Bone marrow (tissue), 2 donors: ENCODE measurements at regions not wholly inside any gene's neighbourhood (a gene's known extent, or its start where the extent isn't known, plus 50 kb on each side); places are given as distances from the start of the nearest gene placed in this dataset.

Experiments
- DNase-seq, 2 donors: peaks; one replicate each; lab custom pipeline; 2025; lab: John Stamatoyannopoulos, UW

DNA sequence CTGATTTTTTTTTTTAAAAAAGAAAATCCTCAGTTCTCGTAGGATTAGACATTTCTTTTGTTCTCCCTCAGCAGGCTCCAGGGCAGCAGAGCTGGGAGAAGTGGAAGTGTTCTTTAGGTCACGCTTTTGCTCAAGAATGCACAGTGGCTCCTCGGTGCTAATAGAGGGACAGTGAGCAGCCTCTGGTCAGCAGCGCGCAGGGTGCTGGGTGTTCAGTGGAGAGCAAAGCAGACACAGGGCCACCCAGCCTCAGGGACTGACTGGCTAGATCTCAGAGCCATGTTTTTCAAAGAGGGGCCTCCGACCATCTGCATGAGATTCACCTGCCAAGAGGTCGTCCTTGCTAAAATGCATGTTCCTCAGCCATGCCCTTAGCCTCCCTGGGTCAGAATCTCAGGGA lies 218.8 kb downstream of the HAUS1 start:
- no peak for DNase-seq

DNA sequence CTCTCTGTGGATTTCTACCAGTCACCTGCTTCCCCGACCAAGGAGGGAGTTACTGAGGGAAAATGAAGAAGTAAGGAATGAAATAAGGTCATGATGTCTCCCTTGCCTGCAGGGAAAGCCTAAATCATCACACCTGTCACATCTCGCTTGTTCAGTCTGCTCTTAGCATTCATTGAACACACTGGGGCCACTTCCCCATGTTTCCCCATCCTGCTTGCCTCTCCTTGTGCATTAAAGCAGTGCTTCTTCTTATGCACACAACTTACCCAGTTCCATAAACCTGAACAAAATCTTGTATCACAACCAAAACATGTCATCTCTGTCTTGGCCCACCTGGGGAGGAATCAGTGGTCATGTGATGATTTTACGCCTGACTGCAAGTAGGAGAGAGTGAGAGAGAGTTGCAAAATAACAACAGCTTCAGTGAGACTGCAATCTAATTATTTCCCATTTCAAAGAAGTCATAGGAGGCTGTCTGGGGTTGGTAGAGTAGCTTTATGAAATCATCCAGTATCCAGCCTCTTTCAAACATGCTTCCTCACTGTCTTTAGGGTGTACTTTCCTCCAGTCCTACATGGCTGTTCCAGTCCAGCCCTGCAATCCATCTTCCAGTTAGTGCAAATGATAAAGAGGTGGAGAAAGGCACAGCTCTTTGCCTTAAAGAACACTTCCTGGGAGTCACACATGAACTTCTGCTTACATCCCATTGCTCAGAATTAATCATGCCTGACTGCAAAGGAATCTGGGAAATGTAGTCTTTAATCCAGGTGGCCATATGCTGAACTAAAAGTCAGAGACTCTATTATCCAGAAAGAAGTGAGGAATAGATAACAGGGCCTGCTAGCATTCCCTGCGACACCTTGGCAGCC lies 220.1 kb downstream of the HAUS1 start:
- no peak for DNase-seq

DNA sequence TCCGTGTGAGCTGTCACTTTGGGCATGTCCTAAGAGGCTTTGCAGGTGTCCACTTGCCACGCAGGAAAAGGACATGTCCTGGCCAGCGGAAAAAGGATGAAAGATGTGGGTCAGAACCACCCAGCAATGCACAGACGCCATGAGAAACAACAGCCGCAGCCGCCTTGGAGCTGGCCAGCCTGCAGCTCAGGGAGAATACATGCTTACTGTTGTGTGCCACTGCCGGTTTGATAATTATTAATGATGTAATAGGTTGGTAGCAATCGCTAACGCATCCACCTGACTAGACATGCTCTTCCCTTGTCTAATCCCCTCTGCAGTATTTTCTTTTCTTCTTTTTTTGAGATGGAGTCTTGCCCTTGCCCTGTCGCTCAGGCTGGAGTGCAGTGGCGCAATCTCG lies 221.7 kb downstream of the HAUS1 start:
- no peak for DNase-seq

DNA sequence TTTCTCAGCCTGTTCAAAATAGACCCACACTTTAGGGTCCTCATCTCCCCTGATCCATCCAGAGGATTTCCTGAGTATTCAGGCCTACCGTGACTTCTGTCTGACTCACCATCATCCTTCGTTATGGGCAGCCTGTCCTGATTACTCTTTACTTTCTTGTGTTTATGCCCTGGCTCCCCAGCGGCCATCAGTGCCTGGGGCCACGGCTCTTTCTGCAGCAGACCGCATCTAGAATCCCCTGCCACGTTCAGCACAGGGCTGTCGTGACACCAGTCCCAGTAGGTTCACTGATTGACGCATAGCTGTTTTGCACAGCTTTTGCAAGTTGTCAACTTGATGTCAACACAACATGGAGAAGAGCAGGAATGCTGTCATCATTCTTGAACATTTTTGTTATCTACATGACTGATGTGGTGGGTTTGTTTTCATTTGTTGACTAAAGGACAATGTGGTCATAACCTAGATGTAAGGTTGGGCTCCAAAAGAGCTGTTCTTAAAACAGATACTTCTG lies 225.6 kb downstream of the HAUS1 start:
- DNase-seq, result no peak

DNA sequence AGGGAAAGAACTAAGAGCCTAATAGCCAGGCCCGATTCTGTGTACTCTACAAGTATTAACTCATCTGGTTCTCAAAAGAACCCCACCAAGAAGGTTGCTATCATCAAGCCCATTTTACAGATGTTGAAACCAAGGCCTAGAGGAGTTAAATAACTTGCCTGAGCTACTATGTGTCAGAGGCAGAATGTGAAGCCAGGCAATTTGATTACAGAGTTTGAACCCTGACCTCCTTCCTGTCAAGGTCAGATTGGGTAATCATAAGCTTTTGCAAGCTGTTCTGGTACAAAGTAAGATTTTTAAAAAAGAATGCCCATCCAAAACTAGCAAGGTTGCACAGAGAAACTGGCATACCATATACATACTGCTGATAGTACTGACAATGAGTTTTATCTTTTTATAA lies 227.1 kb downstream of the HAUS1 start:
- DNase-seq, result no peak

DNA sequence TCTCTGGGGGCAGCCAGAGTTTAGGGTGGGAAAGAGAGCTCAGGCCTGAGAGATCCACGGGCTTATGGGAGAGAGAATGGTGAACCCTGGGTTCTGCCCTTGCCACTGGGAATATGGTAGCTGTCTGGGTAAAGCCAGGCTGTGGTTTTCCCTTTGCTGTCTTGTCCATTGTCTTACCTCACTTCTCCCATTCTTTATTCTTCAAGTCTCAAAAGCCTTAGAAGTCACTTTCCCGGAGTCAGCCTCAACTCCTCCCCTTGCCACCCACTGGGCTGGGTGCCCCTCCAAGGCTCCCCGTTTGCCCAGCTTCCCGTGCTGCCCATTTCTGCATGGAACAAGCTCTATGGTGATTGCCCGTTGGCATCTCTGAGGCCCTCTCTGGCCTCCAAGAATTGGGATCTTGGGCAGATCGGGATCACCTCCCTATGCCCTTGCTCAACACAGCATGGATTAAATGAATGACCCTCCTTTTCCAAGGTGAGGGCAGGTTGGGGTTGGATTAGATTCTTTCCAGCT lies 228.2 kb downstream of the HAUS1 start:
- DNase-seq, result no peak

DNA sequence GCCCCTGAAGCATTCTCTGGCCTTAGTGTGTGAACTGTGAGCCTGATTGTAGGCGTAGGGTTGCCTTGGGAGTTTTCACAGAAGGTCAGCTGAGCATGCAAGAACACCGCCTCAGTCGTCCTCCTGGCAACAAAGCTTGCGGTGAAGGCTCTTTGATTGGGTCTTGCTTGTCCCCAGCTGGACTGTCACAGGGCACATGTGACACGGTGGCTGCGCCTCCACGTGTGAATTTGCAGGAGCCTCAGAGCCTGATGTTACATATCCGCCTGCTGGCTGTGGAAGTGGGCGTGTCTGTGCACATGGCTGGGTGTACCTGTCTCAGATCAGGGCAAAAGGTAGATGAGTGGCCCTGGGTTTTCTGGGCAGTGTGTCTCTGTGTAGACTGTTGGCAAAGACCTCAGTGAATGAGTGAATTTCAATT lies 228.7 kb downstream of the HAUS1 start:
- no peak for DNase-seq

DNA sequence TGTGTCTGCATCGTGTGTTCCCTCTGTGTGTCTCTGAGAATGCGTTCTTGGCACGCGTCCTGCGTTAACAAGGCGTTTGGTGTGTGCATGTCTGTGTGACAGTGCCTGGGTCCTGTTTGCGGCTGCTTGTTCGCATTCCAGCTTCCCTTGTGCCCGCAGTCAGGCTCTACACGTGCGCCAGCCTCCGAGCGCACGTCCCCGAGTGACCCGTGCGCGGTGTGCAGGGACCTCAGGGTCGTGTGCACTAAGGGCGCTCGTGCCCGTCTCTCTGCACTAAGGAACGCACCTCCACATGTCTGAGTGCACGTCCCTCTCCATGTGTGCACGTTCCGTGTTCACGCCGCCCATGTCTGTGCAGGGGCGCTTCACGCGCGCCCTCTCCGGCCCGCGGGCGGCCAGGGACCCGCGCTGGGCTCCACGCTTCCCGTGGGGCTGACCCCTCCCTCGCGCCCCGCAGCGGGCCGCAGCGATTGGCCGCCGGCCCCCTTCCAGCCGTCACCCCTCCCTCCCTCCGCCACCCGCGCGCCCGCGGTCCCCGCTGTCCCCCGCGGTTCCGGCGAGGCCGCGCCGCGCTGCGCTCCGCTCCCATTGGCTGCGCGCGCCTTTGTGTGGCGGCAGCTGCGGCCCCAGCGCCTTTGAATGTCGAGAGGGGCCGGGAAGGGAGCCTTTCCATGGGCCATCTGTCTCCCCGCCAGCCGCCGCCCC lies 229.4 kb downstream of the HAUS1 start:
- DNase-seq, result no peak

DNA sequence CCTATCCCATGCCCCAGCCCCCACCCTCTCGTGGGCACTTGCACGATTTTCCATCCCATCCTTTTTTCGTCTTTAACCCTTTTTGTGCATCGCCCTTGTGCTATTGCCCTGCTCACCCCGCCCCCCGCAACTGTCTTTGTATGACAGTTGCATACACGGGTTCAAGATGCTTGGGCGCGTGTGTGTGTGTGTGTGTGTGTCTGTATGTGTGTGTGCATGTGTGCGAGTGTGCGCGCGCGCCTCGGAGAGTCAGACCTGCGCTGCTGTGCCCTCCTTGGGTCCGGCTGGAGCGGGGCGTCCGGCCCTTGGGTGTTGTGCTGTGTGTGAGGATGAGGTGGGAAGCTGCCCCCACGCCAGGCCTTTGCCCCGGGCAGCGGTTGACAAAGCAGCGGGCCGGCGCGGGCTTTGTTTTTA lies 230.7 kb downstream of the HAUS1 start:
- no peak for DNase-seq

DNA sequence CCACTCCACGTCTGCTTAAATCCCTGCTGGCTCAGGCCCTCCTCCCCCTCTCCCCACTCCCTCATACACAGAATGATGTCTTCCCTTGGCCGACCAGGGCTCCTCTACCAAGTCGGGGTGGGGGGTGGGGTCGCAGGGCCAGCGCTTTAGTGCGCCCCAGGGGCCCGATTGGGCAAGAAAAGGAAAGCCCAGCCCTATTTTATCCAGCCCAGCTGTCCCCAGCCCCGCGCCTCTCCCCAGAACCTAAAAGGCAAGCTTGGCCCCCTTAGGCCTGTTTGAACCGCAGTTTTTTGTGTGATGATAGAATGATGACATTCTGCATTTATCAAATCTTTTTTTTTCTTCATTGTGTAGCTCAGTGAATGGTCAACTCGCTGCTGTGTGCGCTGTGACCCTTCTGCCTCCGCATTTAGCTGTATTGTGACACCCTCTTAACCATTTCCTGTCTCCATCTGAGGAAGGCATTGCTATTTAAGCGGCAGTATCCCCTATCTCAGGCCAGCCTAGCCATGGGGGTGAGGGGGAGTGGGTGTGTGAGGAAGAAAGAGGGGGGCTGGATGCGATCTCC lies 231.4 kb downstream of the HAUS1 start:
- no peak for DNase-seq

DNA sequence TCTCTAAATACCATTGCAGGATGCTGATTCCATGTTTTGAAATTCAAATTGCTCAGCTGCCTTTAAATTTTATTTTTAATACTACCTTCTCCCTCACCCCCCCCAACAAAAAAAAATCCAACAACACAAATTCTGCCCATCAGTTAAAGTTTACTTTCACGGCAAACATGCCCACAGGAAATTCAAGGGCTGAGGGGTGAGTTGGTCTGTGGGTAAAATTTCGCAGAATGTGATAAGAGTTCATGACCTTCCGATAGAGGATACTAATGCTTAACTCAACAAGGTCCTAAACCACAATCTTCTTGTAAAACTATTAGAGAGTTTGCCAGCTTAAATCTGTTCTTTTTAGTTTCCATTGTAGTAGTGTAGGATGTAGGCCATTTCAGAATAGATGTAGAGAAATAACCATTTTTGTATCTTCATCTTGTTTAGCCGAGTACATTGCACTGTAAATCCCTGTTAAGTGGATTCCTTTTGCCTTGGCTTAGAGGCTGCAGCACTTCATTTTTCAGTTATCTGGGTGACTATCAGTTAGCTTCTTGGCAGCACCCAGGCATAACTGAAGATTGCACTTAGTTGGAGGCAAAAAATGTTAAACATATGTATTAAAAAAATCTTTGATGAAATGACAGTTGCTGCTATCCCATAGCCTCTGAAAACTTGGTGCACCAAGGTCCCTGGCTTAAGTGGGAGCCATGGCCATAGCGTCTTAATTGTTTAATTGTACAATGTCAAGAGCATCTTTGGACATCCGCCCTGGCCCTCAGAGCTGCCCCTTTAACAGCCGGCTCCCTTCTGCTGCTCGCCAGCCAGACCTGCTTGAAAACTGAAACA lies 232.3 kb downstream of the HAUS1 start:
- DNase-seq, result no peak

DNA sequence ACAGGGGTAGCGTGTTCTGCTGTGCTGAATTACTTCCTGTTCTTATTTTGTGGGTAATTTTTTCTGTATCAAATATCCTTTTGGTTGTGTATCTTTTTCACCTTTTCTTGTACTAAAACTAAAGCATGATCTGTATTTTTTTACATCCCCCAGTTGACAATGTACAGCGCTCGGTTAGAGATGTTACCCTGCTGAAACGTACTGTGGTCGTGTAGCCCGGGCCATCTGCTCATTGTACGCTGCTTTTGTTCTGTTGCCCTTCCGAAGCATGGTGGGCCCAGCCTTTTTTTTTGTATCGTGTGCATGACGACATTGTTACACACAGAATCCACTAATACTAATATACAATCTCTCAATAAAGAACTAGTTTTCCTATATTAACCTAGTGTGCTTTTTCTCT lies 233.1 kb downstream of the HAUS1 start:
- DNase-seq, result no peak

DNA sequence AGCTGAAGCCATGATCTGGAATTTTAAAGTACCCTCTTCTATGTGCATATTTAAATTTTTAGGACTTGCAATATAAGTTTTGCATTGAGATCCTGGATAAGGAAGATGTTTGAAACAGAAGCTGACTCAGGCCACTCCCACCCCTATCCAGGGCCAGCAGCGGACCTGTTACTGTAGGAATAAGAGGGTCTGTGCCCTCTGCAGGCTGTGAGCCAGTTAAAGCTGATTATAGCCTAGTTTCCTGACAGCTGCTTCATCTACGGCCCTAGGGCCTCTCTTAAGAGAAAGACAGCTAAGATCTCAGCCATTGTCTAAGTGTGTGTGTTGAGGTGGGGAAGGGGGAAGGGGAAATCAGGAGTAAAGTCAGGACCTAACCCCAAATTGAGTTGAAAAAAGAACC lies 234.0 kb downstream of the HAUS1 start:
- DNase-seq, result peak in 1 of 2 donors; percentile 6

DNA sequence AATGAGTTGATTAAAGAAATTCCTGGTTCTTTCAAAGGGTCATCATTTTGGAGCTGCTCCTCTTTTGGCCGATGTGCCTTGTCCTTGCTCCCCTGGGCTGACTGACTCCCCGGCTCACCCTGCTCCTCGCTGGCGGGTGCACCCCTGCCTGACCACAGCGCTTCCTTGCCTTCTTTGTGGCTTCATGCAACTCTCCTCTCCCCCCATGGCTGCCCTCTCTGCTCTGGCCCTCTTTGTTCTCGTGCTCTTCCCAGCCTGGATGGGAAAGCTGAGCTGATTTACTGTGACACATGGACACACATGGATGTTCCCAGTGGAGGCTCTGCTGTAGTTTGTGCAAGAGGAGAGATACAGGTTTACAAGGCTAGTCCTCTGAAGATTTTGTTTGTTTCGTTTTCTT lies 234.6 kb downstream of the HAUS1 start:
- DNase-seq, result no peak

DNA sequence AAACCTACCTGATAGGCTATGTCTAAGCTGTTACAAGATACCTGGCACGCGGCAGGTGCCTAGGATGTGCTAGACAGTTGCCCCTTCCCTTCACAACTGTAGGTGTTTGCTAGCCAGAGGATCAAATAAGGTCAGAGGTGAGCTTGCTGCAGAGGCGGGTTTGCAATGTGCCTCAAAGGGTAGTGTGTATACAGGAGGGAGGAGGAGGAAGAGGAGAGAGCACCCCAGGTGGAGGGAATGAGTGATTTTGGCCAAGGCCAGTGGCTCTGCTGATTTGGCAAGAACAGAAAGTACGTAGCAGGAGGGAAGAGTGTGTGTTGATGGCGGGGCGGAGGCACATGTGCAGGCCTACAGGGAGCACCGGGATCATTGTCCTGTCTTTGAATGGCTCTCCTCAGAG lies 236.5 kb downstream of the HAUS1 start:
- DNase-seq, result no peak

DNA sequence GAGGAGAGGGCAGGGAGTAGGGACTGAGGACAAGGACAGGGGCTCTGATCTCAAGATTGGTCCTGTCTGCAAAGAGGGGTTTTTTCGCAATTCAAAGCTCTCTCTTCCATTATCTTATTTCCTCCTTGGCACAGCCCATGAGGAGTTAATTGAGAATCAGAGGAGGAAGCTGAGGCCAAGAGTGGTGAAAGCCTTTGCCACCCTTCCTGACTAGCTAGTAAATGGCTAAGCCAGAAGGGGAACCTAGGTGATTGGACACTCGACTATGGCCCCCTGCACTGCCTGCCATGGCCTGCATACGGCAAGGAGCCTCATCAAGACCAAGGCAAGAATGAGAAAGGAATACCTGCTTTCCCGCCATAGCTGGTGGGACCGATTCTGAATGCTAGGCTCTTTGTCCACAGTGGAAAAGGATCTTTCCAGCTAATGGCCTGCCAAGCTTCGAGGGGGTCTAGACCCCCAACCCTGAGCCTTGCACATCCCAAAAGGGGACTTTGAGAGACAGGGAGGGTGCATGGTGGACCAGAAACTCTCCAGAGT lies 237.9 kb downstream of the HAUS1 start:
- no peak for DNase-seq

DNA sequence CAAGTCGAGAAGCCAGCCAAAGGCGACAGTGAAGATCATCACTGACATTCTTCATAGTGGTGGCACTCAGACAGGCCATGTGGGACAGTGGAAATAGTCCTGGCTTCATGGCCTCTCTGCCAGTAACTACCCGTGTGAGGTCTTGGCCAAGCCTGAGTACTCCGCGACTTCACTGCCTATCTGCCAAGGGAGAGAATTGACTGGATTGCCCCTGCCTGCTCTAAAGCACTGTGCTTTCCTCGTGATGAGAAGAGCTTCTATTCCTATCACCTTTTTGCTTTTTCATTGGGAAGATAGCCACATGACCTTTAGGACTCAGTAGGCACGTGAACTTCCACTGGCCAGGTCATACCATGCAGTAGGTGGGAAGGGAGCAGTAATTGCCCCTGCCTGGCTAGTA lies 239.3 kb downstream of the HAUS1 start:
- no peak for DNase-seq

DNA sequence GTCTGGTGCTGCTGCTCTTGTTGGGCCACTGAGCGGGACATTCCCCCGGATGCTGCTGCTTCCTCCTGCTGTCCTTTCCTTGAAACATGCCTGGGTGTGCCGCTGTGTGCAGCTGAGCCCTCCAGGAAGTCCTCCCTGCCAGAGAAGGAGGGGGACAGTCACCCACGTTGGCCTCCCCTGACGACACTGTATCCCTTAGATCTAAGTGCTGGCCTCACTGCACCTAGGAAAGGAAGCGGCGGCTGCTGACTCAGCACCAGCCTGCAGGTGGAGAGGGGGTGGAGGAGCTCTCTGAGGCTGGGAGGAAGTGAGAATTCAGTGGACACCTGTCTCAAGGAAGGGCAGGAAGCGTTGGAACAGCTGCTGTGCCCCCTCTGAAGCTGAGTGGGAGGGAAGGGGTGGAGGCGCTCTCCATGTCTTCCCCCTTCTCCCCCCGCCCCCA lies 239.8 kb downstream of the HAUS1 start:
- DNase-seq, result peak; percentile 15 to 71

DNA sequence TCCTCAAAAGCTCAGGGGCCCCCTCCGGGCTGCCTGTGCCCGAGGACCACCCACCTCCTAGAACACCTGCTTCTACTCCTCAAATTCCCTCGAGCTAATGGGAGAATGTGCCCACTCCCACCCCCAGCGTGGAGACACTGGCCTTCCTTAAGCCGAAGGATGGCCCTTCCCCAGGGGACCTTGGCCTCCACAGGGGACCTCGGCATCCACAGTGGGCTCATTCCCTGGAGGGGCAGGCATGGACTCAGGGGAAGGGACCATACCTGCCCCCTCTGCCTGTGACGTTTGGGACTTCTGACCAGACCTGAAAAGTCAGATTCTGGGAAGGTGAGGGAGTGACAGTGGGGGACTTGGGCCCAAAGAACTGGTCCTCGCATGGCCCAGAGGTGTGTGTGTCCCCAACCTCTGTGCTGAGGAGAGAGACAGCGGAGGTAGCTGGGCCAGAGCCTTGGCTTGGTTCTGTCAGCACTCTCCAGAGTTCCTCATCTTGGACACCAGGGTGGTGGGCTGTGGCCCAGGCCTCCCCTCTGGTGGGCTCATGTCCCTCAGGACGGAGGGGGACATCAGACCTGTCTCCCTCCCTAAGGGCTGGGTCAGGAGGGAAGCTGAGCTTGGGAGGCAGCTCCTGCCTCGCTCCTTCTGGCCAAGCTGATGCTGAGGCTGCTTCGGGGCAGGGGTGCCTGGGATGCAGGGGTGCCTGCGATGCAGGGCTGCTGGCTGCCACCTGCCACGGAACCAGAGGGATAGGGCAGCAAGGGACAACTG lies 240.4 kb downstream of the HAUS1 start:
- DNase-seq, result no peak

DNA sequence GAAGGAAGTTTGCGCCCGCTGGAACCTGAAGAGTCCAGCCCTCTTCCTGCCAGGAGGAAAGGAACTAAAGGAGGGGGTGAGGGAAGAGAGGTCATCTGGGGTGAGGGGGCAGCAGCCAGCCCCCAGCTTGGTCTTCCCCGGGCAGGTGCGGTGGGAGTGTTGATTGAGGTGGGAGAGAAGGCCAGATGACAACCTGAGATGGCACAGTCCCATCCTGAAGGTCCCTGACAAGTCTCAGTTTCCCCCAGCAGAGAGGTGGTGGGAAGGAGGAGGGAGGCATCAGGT lies 240.9 kb downstream of the HAUS1 start:
- DNase-seq, result no peak

DNA sequence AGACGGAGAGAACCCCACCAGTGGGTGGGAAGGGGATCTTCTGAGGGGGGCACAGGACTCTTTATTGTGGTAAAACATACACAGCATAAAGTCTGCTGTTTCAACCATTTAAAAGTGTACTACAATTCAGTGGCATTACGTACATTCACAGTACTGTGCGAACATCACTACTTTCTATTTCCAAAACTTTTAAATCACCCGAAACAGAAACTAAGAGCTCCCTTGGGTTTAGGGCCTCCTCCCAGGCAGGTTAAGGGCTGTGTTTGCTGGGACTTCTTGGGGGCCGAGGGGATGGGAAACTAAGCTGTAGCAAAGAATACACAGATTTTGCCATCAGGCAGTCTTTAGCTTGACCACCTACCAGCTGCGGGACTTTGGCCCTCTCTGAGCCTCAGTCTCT lies 242.0 kb downstream of the HAUS1 start:
- no peak for DNase-seq
